ENCODE measurements at regions not wholly inside any gene's neighbourhood (a gene's known extent, or its start where the extent isn't known, plus 50 kb on each side); places are given as distances from the start of the nearest gene placed in this dataset.

GRCh38 chrX:36804066-36804465 is 204.1 kb upstream of the FAM47C start:
- TF ChIP-seq CTCF (conservative IDR thresholded peaks at IDR 0.05) (no peak), ZFX (IDR thresholded peaks at IDR 0.05) (no peak)
